ENCODE measurements at regions not wholly inside any gene's neighbourhood (a gene's known extent, or its start where the extent isn't known, plus 50 kb on each side); places are given as distances from the start of the nearest gene placed in this dataset.
"Not testable (repeated sequence)": the region's sequence is repeated elsewhere in the genome, so short reads cannot be mapped to it uniquely, and the experiment has no call there.

DNA sequence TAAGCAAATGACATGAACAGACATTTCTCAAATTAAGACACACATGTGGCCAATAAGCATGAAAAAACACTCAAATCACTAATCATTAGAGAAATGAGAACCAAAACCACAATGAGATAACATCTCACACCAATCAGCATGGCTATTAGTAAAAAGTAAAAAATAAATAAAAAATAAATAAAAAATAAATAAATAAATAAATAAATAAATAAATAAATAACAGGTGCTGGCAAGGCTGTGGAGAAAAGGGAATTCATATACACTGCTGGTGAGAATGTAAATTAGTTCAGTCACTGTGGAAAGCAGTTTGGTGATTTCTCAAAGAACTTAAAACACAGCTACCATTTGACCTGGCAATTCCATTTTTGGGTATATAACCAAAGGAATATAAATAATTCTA lies 167.1 kb upstream of the CNKSR2 start:
- H3K4me1 ChIP-seq (ENCODE audit: control insufficient read depth, insufficient read depth, low read length): no peaks in the 10 kb centered on the region
- no peak overlapping the region for H3K27ac ChIP-seq (ENCODE audit: low read length)
- H3K36me3 ChIP-seq (ENCODE audit: control insufficient read depth in 2 of 2, insufficient read depth in 2 of 2, low read length in 2 of 2): no peaks in the 10 kb centered on the region
- no peaks in the 10 kb centered on the region for H3K27me3 ChIP-seq (ENCODE audit: control insufficient read depth in 1 of 2, insufficient read depth in 2 of 2, low read length in 2 of 2)
- peaks cover 0 to 2% of the 10 kb centered on the region in 2 donors for H3K9me3 ChIP-seq (ENCODE audit: control insufficient read depth in 2 of 2, low read length in 2 of 2)
- H3K4me3 ChIP-seq (ENCODE audit: low read length in 2 of 2): no peak overlapping the region
- H3K9ac ChIP-seq (ENCODE audit: low read length in 2 of 2): no peak overlapping the region

DNA sequence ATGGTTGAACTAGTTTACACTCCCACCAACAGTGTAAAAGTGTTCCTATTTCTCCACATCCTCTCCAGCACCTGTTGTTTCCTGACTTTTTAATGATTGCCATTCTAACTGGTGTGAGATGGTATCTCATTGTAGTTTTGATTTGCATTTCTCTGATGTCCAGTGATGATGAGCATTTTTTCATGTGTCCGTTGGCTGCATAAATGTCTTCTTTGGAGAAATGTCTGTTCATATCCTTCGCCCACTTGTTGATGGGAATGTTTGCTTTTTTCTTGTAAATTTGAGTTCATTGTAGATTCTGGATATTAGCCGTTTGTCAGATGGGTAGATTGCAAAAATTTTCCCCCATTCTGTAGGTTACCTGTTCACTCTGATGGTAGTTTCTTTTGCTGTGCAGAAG lies 155.0 kb upstream of the CNKSR2 start:
- H3K4me1 ChIP-seq (ENCODE audit: control insufficient read depth, insufficient read depth, low read length); H3K27me3 ChIP-seq (ENCODE audit: control insufficient read depth in 1 of 2, insufficient read depth in 2 of 2, low read length in 2 of 2); H3K9ac ChIP-seq (ENCODE audit: low read length in 2 of 2); H3K36me3 ChIP-seq (ENCODE audit: control insufficient read depth in 2 of 2, insufficient read depth in 2 of 2, low read length in 2 of 2); H3K4me3 ChIP-seq (ENCODE audit: low read length in 2 of 2); H3K9me3 ChIP-seq (ENCODE audit: control insufficient read depth in 2 of 2, low read length in 2 of 2); H3K27ac ChIP-seq (ENCODE audit: low read length): not testable (repeated sequence)

DNA sequence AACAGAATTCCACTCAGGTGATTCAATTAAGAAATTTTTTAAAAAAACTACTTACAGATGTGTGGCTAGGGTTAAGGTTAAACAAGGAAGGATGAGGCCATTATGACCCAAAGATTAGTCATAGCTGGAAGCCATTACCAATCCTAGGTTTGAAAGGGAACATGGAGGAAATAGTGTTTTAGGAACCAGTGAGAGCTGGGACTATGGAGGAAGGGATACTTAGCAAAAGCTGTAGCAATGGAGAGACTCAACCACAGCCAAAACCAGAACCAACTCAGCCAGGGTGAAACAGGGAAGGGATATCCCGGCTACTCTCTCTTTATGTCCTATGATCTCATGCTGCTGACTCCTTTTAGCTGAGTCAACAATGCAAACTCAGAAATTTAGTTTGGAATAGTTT lies 148.6 kb upstream of the CNKSR2 start:
- no peak overlapping the region for H3K27ac ChIP-seq (ENCODE audit: low read length)
- no peak overlapping the region for H3K9ac ChIP-seq (ENCODE audit: low read length in 2 of 2)
- H3K9me3 ChIP-seq (ENCODE audit: control insufficient read depth in 2 of 2, low read length in 2 of 2): no peaks in the 10 kb centered on the region
- no peak overlapping the region for H3K4me3 ChIP-seq (ENCODE audit: low read length in 2 of 2)
- no peaks in the 10 kb centered on the region for H3K27me3 ChIP-seq (ENCODE audit: control insufficient read depth in 1 of 2, insufficient read depth in 2 of 2, low read length in 2 of 2)
- no peaks in the 10 kb centered on the region for H3K36me3 ChIP-seq (ENCODE audit: control insufficient read depth in 2 of 2, insufficient read depth in 2 of 2, low read length in 2 of 2)
- H3K4me1 ChIP-seq (ENCODE audit: control insufficient read depth, insufficient read depth, low read length): no peaks in the 10 kb centered on the region

DNA sequence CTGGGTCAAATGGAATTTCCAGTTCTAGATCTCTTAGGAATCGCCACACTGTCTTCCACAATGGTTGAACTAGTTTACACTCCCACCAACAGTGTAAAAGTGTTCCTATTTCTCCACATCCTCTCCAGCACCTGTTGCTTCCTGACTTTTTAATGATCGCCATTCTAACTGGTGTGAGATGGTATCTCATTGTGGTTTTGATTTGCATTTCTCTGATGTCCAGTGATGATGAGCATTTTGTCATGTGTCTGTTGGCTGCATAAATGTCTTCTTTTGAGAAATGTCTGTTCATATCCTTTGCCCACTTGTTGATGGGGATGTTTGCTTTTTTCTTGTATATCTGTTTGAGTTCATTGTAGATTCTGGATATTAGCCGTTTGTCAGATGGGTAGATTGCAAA lies 145.2 kb upstream of the CNKSR2 start:
- not testable (repeated sequence) for H3K36me3 ChIP-seq (ENCODE audit: control insufficient read depth in 2 of 2, insufficient read depth in 2 of 2, low read length in 2 of 2); H3K27ac ChIP-seq (ENCODE audit: low read length); H3K4me3 ChIP-seq (ENCODE audit: low read length in 2 of 2); H3K9ac ChIP-seq (ENCODE audit: low read length in 2 of 2); H3K4me1 ChIP-seq (ENCODE audit: control insufficient read depth, insufficient read depth, low read length); H3K9me3 ChIP-seq (ENCODE audit: control insufficient read depth in 2 of 2, low read length in 2 of 2); H3K27me3 ChIP-seq (ENCODE audit: control insufficient read depth in 1 of 2, insufficient read depth in 2 of 2, low read length in 2 of 2)

DNA sequence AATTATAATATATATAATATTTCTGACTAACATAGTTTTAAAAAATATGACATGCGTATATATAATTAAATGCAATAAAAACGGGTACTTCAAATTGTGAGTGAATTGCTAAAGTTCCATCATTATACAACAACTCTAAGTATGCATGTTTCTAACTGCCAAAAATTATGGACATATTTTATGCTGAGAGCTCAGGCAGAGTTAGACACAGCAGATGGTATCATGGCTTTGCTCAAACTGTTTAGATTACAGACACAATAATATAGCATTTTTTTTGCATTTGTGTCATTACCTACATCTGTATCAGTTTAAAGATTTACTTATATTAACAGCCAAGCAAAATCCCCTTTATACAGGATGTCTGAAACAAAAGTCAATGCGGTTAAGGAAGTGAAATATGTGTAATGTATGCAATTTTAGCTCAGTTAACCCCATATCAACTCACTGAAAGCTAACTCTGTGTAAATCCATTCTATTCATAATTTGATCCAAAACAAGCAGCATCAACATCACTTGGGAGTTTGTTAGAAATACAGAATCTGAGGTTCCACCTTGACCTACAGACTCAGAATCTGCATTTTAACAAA lies 119.1 kb upstream of the CNKSR2 start:
- Histone ChIP-seq H3K9ac (ENCODE audit: low read length in 2 of 2) (no peak overlapping the region), H3K36me3 (ENCODE audit: control insufficient read depth in 2 of 2, insufficient read depth in 2 of 2, low read length in 2 of 2) (no peaks in the 10 kb centered on the region), H3K4me1 (ENCODE audit: control insufficient read depth, insufficient read depth, low read length) (no peaks in the 10 kb centered on the region), H3K9me3 (ENCODE audit: control insufficient read depth in 2 of 2, low read length in 2 of 2) (no peaks in the 10 kb centered on the region), H3K27ac (ENCODE audit: low read length) (no peak overlapping the region), H3K4me3 (ENCODE audit: low read length in 2 of 2) (no peak overlapping the region), H3K27me3 (ENCODE audit: control insufficient read depth in 1 of 2, insufficient read depth in 2 of 2, low read length in 2 of 2) (no peaks in the 10 kb centered on the region)

GRCh38 chrX:21266949-21267348 lies 107.3 kb upstream of the CNKSR2 start:
- Histone ChIP-seq H3K9me3 (ENCODE audit: control insufficient read depth in 2 of 2, low read length in 2 of 2) (peaks cover 0 to 3% of the 10 kb centered on the region in 2 donors), H3K4me3 (ENCODE audit: low read length in 2 of 2) (no peak overlapping the region), H3K9ac (ENCODE audit: low read length in 2 of 2) (no peak overlapping the region), H3K27ac (ENCODE audit: low read length) (no peak overlapping the region), H3K4me1 (ENCODE audit: control insufficient read depth, insufficient read depth, low read length) (no peaks in the 10 kb centered on the region), H3K27me3 (ENCODE audit: control insufficient read depth in 1 of 2, insufficient read depth in 2 of 2, low read length in 2 of 2) (no peaks in the 10 kb centered on the region), H3K36me3 (ENCODE audit: control insufficient read depth in 2 of 2, insufficient read depth in 2 of 2, low read length in 2 of 2) (no peaks in the 10 kb centered on the region)

DNA sequence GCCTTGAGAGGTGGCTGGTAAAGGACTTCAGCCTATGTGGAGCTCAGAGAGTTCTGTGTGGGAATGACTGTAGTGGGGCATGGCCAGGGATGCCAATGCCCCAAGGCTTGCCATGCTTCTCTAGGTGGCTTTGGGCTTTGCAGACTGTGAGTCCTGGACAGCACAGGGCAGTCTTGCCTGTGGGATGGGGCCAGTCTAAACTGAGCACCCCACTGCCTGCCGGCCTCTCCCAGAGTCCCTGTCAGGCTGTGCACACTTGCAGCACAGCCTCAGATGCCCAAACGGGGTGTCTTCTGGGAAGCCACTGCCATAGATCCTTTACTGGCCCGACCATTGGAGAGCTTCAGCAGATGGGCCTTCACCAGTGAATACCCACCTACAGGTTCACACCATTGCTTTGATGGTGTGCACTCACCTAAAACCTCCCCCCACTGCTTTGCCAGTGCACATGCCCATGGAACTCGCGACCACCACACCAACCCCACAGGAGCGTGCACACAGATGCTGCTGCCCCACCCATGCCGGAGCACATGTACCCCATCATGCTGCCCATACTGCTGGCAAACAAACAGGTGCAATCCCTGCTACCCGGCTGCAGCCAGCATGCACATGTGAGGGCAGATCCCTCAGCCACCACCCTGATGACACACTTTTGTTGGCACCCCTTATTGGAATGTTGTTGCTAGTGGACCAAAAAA lies 97.3 kb upstream of the CNKSR2 start:
- Histone ChIP-seq H3K36me3 (ENCODE audit: control insufficient read depth in 2 of 2, insufficient read depth in 2 of 2, low read length in 2 of 2) (no peaks in the 10 kb centered on the region), H3K4me3 (ENCODE audit: low read length in 2 of 2) (no peak overlapping the region), H3K4me1 (ENCODE audit: control insufficient read depth, insufficient read depth, low read length) (no peaks in the 10 kb centered on the region), H3K9ac (ENCODE audit: low read length in 2 of 2) (no peak overlapping the region), H3K27me3 (ENCODE audit: control insufficient read depth in 1 of 2, insufficient read depth in 2 of 2, low read length in 2 of 2) (no peaks in the 10 kb centered on the region), H3K27ac (ENCODE audit: low read length) (no peak overlapping the region), H3K9me3 (ENCODE audit: control insufficient read depth in 2 of 2, low read length in 2 of 2) (peaks cover 0 to 2% of the 10 kb centered on the region in 2 donors)

DNA sequence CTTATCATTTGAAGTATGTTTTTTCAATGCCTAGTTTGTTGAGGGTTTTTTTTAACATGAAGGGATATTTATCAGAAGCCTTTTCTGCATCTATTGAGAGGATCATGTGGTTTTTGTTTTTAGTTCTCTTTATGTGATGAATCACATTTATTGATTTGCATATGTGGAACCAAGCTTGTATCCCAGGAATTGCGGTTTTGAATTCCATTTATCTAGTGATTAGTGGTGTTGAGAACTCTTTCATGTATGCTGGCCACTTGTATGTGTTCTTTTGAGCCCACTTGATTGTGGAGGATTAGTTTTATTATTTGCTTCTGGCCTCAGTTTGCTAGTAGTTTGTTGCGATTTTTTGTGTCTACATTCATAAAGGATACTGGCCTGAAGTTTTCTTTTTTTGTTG lies 85.0 kb upstream of the CNKSR2 start:
- Histone ChIP-seq H3K36me3 (ENCODE audit: control insufficient read depth in 2 of 2, insufficient read depth in 2 of 2, low read length in 2 of 2) (no peaks in the 10 kb centered on the region), H3K9me3 (ENCODE audit: control insufficient read depth in 2 of 2, low read length in 2 of 2) (no peaks in the 10 kb centered on the region), H3K27me3 (ENCODE audit: control insufficient read depth in 1 of 2, insufficient read depth in 2 of 2, low read length in 2 of 2) (peaks cover 0 to 4% of the 10 kb centered on the region in 2 donors), H3K4me1 (ENCODE audit: control insufficient read depth, insufficient read depth, low read length) (no peaks in the 10 kb centered on the region), H3K4me3 (ENCODE audit: low read length in 2 of 2) (no peak overlapping the region), H3K27ac (ENCODE audit: low read length) (no peak overlapping the region), H3K9ac (ENCODE audit: low read length in 2 of 2) (no peak overlapping the region)

DNA sequence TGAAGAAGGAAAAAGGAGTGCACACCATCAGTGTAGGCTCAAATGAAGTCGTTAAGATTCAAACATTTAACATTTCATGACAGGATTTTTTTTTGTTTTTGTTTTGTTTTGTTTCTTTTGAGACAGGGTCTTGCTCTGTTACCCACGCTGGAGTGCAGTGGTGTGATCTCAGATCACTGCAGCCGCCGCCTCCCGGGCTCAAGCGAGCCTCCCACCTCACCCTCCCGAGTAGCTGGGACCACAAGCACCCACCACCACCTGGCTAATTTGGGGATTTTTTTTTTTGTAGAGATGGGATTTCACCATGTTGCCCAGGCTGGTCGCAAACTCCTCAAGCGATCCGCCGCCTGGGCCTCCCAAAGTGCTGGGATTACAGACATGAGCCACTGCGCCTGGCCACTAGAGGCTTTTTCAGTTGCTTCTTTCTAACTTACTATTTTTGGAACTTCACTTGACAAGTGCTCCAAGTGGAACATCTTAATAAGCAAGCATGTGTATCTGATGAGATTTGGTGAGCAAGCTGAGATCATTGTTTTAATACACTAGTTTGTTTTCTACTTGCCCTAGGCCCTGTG lies 78.9 kb upstream of the CNKSR2 start:
- H3K9ac ChIP-seq (ENCODE audit: low read length in 2 of 2): no peak overlapping the region
- H3K4me1 ChIP-seq (ENCODE audit: control insufficient read depth, insufficient read depth, low read length): no peaks in the 10 kb centered on the region
- no peak overlapping the region for H3K4me3 ChIP-seq (ENCODE audit: low read length in 2 of 2)
- no peak overlapping the region for H3K27ac ChIP-seq (ENCODE audit: low read length)
- peaks cover 0 to 4% of the 10 kb centered on the region in 2 donors for H3K27me3 ChIP-seq (ENCODE audit: control insufficient read depth in 1 of 2, insufficient read depth in 2 of 2, low read length in 2 of 2)
- H3K9me3 ChIP-seq (ENCODE audit: control insufficient read depth in 2 of 2, low read length in 2 of 2): no peaks in the 10 kb centered on the region
- no peaks in the 10 kb centered on the region for H3K36me3 ChIP-seq (ENCODE audit: control insufficient read depth in 2 of 2, insufficient read depth in 2 of 2, low read length in 2 of 2)

- H3K4me1 ChIP-seq (ENCODE audit: control insufficient read depth, insufficient read depth, low read length): no peaks in the 10 kb centered on the region
- H3K4me3 ChIP-seq (ENCODE audit: low read length in 2 of 2): no peak overlapping the region
- H3K9me3 ChIP-seq (ENCODE audit: control insufficient read depth in 2 of 2, low read length in 2 of 2): no peaks in the 10 kb centered on the region
- H3K9ac ChIP-seq (ENCODE audit: low read length in 2 of 2): no peak overlapping the region
- H3K36me3 ChIP-seq (ENCODE audit: control insufficient read depth in 2 of 2, insufficient read depth in 2 of 2, low read length in 2 of 2): no peaks in the 10 kb centered on the region
- H3K27me3 ChIP-seq (ENCODE audit: control insufficient read depth in 1 of 2, insufficient read depth in 2 of 2, low read length in 2 of 2): no peaks in the 10 kb centered on the region
- no peak overlapping the region for H3K27ac ChIP-seq (ENCODE audit: low read length)
Measured at GRCh38 chrX:21305799-21306336, 68.3 kb upstream of the CNKSR2 start.

GRCh38 chrX:21319323-21319722 lies 54.9 kb upstream of the CNKSR2 start:
- H3K27me3 ChIP-seq (ENCODE audit: control insufficient read depth in 1 of 2, insufficient read depth in 2 of 2, low read length in 2 of 2): no peaks in the 10 kb centered on the region
- H3K9ac ChIP-seq (ENCODE audit: low read length in 2 of 2): no peak overlapping the region
- no peaks in the 10 kb centered on the region for H3K36me3 ChIP-seq (ENCODE audit: control insufficient read depth in 2 of 2, insufficient read depth in 2 of 2, low read length in 2 of 2)
- H3K27ac ChIP-seq (ENCODE audit: low read length): no peak overlapping the region
- H3K9me3 ChIP-seq (ENCODE audit: control insufficient read depth in 2 of 2, low read length in 2 of 2): no peaks in the 10 kb centered on the region
- no peaks in the 10 kb centered on the region for H3K4me1 ChIP-seq (ENCODE audit: control insufficient read depth, insufficient read depth, low read length)
- no peak overlapping the region for H3K4me3 ChIP-seq (ENCODE audit: low read length in 2 of 2)
